ENCODE measurements at regions not wholly inside any gene's neighbourhood (a gene's known extent, or its start where the extent isn't known, plus 50 kb on each side); places are given as distances from the start of the nearest gene placed in this dataset.

DNA sequence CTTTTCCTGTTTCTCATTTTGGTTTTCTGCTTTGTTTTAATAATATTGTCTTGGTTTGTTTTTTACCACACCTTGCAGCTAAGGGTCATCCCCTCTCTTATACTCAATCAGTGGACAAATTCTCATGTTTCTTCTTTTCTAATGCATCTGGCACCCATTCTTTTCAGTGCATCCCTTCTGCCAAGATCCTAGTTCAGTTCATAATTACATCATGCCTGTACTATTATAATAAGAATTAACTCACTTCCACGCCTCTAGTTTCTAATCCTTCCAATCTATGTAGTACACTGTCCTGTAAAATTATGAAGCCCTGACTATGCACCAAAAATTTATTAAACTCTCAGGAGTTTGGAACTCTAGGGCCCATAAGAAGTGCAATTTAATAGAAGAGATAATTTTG is 126.1 kb downstream of the FAT4 start:
- DNase-seq (ENCODE audit: low spot score): no peak

DNA sequence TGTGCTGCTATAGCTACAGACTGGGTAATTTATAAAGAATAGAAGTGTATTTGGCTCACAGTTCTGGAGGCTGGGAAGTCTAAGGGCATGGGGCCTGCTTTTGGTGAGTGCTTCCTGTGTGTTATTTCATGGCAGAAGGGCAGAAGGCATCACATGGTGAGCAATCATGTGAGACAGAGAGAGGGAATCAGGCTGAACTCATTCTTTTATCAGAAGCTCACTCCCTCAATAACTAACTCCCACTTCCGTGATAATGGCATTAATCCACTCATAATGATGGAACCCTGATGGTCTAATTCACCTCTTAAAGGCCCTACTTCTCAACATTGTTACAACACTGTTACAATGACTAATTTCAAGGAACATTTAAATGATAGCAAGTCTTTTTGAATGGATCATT is 129.4 kb downstream of the FAT4 start:
- DNase-seq (ENCODE audit: low spot score): no peak

DNA sequence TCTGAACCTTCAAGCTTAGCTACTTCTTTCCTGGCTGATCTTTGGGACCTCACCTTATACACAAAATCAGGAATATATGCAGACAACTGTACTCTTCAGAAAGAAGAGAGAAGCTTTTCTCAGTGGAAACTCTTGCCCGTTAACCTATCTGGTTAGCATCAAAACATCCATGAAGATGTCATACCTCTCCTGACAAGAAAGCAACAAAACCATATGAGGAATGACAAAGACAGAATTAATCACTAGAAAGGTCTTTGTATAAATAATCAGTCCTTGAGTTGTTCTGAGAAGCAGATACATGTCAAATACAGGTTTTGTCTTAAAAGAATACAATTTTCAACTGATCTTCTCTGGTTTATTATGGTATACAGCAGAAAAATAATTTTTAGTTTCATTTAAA is 130.8 kb downstream of the FAT4 start:
- DNase-seq (ENCODE audit: low spot score): no peak

DNA sequence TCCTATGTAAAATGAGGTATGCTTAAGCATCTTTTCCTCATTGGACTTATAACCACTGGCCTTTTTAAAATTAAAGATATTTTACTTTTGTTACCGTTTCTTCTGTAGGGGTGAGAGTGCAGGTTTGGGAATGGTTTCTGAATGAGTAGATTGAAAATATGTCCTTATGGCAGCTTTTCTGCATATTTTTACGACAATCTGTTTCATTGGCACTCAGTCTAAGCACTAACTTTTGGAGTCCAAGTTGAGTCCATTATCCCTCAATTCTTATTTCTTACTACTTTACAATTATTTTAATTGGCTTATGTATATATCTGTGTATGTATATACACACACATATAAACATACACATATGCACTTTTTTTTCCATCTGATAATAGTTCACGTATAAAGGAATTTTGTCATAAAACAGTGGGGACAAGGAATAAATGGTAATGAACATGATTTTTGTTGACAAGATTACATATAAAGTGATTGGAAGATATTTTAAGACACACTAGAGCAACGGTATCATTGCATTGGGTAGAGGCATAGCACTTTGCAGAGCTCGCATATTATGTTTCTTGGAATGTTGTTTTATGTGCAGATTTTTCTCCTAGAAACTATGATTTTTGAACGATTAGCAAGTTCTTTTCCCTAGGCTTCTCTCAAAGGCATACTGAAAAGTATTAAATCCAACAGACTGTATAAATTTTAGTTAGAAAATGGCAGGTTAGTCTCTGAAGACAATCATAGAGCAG is 133.0 kb downstream of the FAT4 start:
- no peak for DNase-seq (ENCODE audit: low spot score)

DNA sequence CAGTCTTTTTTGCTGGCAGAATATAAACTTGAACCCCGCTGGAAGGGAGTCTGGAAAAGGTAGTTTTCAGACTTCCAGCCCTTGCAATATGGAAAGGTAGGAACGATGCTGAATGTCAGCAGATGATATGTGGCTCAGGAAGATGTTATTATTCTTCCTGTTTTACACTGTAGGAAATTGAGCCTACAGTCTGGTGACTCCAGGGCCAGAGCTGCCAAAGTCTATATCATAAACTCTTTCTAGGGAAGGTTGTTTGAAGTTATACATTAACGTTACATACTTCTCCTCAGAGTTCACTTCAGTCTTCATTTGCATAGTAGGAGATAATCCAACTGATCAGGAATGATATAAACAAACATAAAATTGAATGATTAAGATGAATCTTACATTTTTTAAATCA is 141.3 kb downstream of the FAT4 start:
- no peak for DNase-seq (ENCODE audit: low spot score)

DNA sequence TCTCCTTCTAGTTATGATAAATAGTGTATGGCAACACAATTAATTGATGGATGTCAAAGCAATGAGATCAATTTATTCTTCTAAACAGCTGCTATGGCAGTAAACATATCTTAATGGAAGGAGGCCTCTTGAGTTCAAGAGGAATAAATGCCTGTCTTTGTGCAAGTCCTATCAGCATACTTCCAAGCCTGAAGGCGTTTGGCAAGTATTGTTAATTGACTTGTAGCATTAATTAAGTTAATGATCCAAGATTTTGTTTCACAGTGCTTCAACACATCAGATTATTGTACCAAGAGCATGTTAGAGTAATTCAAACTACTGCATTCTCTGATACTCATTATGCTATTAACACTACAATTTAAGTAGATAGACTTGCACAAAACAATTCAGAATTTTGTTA is 144.8 kb downstream of the FAT4 start:
- no peak for DNase-seq (ENCODE audit: low spot score)

DNA sequence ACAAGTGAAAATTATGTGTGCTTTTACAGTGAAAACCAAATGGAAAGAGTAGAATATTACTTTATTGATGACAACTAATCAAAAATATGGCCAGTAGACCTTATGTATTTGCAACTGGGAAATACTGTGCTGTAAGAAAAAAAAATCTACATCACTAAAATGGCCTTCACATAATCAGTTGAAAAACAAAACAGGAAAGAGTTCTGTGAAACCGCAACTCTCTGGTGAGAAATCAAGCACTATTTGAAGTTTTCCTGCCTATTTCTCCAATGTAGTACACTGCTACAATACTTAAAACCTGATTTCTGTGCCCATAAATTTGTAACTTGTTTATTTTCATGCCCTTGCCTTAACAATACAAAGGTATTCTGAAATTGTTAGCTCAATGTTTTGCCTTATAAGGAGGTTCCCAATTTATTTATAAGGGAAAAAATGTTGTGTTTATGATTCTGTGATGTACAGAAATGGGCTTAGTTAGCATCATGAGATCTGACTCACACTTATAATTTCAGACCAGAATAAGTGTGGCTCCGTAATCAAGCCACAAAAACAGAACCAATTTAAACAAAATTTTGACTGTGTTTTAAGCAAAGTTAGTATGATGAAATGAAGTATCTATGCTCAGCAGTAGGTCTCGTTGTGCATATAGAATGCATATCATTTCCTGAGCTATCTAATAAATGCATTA is 147.1 kb downstream of the FAT4 start:
- DNase-seq (ENCODE audit: low spot score): no peak

DNA sequence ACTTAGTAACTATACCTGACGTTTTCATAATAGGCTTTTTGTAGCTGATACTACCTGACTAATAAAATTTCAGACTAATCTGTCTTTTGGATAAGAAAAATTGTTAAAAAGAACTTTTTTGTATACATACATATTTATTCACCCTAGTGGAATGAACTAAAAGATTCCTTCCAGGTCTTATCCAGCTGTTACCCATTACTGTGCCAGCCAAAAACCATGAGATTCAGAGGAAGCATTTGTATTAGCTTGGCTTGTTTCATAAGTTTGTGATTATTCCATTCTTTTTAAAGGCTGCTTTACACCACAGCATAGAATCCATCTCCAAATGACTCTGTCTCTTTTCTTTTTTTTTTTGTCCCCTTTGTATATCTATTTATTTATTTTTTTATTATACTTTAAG is 149.4 kb downstream of the FAT4 start:
- DNase-seq (ENCODE audit: low spot score): no peak

DNA sequence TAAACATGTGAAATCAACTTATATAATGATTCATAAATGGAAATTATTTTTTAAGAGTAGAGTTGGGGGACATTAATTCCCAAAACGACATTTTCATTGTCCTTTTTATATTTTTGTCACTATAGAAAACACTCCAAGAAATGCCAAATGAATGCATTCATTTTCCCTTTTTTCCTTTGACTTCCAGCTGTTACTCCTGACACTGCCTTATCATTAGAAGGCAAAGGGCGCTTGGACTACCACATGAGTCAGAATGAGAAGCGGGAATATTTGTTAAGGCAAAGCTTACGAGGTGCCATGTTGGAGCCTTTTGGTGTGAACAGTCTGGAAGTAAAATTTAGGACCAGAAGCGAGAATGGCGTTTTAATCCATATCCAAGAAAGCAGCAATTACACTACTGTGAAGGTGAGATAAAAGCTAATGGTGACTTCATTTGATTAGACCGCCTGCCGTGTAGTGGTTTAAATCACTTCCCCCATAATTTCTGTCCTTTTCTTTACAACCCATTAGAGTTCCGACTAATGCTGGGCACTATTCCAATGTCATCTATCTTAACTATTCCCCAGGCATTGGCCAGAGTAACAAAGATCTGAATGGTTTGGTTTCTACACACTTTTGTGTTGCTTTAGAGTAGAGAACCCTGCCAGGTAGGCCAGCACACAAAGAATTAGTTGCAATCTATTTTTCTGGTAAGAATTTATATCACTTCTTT is 166.7 kb downstream of the FAT4 start:
- no peak for DNase-seq (ENCODE audit: low spot score)

DNA sequence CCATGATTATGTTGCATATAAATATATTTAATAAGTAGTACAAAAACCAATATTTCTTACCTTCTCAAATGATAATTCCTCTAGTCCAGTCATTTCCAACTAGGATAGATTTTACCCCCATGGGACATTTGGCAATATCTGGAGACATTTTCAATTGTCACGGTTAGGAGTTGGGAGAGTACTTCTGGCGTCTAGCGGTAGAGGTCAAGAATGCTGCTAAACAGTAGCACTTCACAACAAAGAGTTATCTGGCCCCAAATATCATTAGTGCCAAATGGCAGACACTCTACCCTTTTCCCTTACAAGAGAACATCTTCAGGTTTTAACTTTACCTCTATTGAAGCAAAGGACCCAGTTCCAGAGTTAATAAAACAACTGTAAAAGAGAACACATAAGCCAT is 168.1 kb downstream of the FAT4 start:
- no peak for DNase-seq (ENCODE audit: low spot score)

DNA sequence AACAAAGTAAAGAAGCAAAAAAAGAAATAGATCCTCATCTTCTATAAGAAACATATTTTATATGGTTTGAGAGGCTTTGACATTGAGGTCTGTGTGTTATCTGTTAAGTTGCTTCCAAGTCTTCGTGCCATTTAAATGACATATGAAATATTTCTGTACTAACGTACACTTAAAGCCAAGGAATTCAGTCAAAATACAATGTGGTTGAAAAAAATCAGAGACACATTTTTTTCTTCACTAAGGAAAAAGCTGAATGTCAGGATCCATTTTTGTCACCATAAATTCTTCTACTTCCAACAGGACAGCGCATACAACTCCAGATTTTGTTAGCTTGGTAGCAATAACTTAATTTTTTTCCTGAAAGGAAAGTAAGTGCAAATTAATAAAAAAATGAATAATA is 168.5 kb downstream of the FAT4 start:
- DNase-seq (ENCODE audit: low spot score): no peak

DNA sequence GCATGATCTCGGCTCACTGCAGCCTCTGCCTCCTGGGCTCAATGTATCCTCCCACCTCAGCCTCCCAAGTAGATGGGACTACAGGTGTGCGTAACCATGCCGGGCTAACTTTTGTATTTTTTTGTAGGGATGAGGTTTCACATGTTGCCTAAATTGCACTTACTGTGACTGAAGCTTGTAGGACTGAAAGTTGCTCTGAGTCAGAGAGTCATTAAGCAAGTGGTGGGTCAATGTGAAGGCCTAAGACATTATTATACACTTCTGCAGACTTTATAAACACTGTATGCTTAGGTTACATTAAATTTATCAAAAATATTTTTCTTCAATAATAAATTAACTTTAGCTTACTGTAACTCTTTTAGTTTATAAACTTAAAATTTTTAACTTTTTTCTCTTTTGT is 170.2 kb downstream of the FAT4 start:
- DNase-seq (ENCODE audit: low spot score): no peak

DNA sequence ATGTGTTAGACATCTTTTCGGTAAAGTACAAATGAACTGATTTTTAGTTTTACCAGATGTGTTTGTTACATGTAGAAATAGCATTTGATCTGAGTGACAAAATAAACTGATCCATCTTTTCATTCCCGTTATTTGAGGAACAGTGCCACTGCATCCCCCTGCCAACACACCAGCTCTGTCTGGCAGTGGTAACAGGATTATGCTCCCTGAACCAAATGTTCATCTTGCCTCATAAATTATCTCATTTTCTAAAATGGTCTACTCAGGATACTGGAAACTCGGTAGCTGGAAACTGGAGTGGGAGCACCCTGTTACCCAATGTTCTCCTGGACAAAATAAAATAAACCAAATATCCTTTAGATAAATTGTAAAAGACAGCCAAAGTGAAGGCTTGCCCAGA is 171.6 kb downstream of the FAT4 start:
- DNase-seq (ENCODE audit: low spot score): no peak

DNA sequence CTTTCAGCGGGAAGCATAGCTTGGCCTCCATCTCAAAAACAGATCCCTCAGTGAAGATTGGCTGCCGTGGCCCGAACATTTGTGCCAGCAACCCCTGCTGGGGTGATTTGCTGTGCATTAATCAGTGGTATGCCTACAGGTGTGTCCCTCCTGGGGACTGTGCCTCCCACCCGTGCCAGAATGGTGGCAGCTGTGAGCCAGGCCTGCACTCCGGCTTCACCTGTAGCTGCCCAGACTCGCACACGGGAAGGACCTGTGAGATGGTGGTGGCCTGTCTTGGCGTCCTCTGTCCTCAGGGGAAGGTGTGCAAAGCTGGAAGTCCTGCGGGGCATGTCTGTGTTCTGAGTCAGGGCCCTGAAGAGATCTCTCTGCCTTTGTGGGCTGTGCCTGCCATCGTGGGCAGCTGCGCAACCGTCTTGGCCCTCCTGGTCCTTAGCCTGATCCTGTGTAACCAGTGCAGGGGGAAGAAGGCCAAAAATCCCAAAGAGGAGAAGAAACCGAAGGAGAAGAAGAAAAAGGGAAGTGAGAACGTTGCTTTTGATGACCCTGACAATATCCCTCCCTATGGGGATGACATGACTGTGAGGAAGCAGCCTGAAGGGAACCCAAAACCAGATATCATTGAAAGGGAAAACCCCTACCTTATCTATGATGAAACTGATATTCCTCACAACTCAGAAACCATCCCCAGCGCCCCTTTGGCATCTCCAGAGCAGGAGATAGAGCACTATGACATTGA is 175.4 kb downstream of the FAT4 start:
- no peak for DNase-seq (ENCODE audit: low spot score)

DNA sequence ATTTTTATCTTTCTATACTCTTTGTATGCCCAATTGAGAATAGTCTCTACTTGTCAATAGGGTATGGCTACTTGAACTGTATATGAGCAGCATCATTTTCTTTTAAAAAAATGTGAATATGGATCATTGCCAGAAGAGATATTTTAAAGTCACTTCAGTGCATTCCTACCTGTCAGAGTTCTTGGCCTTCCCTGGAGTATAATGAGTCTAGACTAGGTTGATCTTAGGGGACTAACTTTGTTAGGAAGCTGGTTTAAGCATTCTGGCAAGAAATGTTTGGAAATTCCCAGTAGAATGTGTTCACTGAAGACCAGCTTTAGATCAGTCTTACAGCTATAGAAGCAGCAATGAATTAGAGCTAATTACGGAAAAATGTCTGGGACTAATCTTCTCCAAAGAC is 178.2 kb downstream of the FAT4 start:
- DNase-seq (ENCODE audit: low spot score): no peak

DNA sequence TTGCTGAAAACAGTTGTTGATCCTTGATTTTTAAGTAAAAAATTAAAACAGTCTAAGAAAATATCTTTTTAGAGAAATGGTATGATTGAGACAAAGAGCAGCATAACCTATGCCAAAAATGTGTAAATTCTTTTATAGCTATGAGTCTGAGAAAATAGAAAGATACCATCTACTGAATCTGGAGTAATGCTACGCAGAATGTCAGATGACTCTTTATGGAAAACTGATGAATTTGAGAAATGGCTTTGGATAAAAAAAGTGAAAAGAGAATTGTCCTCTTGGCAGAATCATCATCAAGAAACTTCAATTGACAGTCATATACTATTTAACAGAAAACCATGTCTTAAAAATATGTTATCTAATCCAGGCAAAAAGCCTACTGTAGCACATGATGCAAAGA is 183.1 kb downstream of the FAT4 start:
- DNase-seq (ENCODE audit: low spot score): no peak

DNA sequence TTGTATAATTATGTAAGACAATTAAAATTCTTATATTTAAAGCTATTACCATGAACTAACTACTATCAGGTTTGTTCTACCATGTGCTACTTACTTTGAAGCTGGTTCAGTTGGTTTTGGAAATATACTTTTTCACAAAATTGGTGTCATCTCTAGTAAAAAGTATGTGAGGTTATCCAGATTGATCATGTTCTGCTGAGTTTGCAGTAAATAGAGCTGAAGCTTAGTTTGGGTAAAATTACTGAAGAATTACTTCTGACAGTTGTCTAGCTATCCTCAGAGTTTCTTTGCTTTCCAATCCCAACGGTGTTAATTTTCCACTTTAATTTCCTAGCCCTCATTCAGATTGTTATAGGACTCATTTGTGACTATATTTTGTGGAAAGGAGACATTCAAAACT is 184.2 kb downstream of the FAT4 start:
- no peak for DNase-seq (ENCODE audit: low spot score)

DNA sequence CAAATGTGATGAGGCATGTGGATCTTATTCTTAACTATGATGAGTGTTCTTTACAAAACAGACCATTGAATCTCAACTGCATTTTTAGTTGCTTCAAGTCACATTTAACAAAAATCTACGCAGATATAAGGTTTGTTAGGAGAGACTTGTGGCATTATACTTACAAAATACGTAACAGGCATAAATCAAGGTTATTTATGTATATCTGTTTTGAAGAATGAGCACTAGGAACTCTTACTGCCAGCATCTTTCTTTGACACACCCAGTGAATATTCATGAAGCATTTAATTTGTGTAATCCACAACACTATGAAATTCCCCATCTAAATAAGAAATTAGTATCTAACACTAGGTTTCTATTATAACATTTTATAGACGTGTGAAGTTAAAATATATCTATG is 186.3 kb downstream of the FAT4 start:
- no peak for DNase-seq (ENCODE audit: low spot score)

DNA sequence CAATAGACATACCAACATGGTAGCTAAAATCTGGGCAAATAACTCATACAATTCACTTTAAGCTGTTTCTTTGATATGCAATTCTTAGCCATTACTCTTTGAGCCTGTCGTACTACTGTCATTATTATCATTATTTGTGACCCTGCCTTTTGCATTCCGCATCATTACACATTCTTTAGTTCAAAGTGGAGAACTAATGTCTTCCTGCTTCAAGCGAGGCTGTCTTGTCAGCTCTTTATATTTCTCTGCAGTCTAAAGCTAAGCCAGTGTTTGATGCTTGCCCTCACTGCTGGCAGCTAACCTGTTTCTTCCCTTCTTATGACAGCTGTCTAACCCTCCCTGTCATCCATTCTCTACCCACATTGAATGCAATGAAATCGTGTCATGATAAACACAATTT is 186.8 kb downstream of the FAT4 start:
- DNase-seq (ENCODE audit: low spot score): no peak

DNA sequence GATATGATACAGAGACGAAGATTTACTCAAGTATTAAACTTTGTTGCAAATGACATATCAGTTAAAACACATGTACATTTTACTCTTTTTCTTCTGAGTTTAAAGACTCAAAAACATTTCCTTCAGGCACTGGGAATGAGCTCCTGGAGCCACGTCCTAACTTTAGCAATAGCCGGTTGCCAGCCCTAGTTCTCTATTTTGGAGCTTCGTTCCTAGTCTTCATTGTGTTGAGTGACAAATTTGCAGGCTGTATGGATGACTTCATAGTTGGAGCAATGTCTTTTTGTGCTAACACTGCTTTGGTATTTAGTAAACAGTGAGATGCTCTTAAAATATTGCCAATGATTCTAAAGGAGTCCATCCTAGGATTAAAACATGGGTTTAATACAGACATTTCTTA is 190.9 kb downstream of the FAT4 start:
- DNase-seq (ENCODE audit: low spot score): no peak

DNA sequence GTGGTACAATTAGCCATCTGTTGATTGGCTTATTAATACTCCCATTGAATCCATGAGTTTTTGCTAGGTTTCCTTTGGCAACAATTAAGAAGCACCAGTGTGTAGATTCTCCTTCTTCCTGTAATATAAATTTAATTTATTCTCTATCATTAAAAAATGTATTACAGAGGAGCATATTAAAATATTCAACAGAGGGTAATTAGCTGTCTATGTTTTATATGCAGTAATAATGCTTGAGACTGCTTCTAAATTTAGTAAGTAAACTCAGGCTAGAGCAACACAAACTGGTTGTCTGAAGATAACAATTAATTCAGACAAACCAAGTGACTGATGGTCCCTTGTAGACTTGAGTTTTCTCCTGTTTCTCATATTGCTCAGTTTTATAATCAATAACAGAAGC is 192.4 kb downstream of the FAT4 start:
- no peak for DNase-seq (ENCODE audit: low spot score)

DNA sequence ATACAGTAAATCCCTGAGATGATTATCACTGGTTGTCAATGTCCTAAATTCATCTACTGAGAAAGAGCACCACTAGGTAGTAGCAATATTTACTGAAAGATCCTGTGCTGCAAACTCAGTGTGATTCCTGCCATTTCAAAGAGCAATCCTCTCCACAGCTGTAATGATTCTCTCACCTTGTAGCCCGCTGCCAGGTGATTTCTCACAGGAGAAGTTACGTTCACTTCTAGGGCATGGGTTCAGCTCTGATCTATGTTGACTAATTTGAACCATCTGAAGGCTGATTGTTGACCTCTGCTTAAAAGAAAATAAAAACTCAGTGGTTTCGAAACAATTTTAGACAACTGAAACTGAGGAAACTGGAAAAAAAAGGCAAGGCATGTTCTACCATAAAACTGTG is 197.0 kb downstream of the FAT4 start:
- DNase-seq (ENCODE audit: low spot score): no peak

DNA sequence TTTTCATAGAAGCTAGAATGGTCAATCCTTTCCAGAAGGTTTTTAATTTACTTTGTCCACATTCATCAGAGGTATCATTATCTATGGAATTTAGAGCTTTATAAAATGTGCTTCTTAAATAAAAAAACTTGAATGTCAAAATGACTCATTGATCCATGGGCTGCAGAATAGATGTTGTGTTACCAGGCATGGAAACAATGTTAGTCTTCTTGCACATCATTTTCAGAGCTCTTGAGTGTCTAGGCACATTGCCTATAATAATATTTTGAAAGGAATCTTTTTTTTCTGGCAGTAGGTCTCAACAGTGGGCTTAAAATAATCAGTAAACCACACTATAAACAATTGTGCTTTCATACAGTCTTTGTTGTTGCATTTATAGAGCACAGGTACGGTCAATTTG is 200.3 kb downstream of the FAT4 start:
- no peak for DNase-seq (ENCODE audit: low spot score)
